GM18867 (cell line): ENCODE measurements at regions not wholly inside any gene's neighbourhood (a gene's known extent, or its start where the extent isn't known, plus 50 kb on each side); places are given as distances from the start of the nearest gene placed in this dataset.
"Not testable (repeated sequence)": the region's sequence is repeated elsewhere in the genome, so short reads cannot be mapped to it uniquely, and the experiment has no call there.

Experiments used
- ATAC-seq: cut with Tn5 transposase; IDR thresholded peaks from one replicate; pipeline ENCODE4 v1.9.1; 2021; ENCODE audit warnings: mild to moderate bottlenecking, moderate library complexity; ENCODE audit not compliant: unreplicated experiment

DNA sequence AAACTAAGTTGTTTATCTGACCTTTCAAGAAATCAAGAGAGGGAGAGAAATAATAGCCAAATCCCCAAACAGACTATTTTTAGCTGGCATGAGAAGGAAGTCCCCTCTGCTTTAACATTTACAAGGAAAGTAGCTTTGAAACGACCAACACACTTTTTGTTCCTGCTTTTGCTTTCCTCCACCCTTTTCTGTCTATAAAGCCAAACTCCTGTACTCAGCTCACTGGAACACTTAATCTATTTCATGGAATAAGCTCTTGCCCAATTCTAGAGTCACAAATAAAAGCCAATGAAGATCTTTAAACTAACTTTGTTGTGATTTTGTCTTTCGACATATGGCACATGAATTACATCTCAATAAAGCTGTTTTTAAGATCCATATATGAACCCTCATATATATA, 86.8 kb upstream of the CCDC71L start:
- no peak for ATAC-seq

GRCh38 chr7:106749165-106749564, 88.2 kb upstream of the CCDC71L start:
- no peak for ATAC-seq

GRCh38 chr7:106750773-106751172, 89.8 kb upstream of the CCDC71L start:
- no peak for ATAC-seq

DNA sequence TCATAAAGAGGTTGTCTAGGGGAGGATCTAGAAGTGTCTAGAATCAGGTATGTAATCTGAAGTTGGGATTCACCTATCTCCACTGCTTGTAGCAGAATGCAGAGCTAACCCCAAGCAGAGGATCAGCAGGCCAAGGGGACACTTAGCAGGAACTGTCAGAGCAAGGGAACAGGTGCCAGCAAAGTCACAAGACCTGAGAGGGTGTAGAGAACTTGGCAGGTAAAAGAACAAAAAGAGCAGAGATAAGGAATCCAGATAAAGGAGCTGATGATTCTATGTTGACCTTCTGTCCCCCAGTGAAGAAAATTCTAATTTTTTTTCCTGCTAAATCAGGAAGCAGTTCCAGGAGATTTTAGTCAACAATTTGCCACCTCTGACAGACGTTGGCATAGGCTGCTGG, 91.4 kb upstream of the CCDC71L start:
- no peak for ATAC-seq

DNA sequence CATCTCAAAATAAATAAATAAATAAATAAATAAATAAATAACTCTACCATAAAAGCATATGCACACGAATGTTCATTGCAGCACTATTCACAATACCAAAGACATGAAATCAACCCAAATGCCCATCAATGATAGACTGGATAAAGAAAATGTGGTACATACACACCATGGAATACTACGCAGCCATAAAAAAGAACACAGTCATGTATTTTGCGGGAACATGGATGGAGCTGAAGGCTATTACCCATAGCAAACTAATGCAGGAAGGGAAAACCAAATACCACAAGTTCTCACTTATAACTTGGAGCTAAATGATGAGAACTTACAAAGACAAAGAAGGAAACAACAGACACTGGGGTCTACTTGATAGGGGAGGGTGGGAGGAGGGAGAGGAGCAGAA, 94.1 kb upstream of the CCDC71L start:
- not testable (repeated sequence) for ATAC-seq

GRCh38 chr7:106755641-106756040, 94.7 kb upstream of the CCDC71L start:
- ATAC-seq = no peak

DNA sequence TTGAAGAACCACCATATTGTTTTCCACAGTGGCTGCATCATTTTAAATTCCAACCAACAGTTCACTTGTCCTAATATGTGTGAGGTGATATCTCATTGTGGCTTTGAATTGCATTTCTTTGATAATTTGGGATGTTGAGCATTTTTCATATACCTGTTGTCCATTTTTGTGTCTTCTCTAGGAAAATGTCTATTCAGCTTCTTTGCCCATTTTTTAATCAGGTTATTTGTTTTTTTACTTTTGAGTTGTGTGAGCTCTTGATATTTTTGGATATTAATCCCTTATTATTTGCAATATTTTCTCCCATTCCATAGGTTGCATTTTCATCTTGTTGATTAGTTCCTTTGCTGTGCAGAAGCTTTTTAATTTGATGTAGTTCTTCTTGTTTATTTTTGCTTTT, 95.1 kb upstream of the CCDC71L start:
- no peak for ATAC-seq

DNA sequence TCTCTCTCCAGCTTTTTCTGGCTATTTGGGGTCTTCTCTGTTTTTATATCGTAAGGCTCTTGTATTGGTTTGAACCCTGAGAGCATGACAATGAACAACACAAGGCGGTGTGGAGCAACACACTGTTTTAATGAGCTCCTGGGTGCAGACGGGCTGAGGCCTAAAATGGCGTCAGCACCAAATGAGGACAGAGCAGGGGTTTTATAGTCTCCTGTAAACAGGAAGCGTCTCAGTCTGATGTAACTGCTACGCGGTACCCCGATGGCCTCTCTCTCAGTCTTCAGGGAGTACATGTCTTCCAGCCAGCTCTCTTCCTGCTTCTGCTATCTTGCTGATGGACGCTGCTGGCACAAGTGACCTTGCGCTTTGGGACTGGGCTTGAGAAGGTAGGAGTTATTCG, 95.9 kb upstream of the CCDC71L start:
- no peak for ATAC-seq

- no peak for ATAC-seq
Measured at GRCh38 chr7:106757846-106758245, 96.9 kb upstream of the CCDC71L start.

- not testable (repeated sequence) for ATAC-seq
Measured at GRCh38 chr7:106762845-106763244, 101.9 kb upstream of the CCDC71L start.

DNA sequence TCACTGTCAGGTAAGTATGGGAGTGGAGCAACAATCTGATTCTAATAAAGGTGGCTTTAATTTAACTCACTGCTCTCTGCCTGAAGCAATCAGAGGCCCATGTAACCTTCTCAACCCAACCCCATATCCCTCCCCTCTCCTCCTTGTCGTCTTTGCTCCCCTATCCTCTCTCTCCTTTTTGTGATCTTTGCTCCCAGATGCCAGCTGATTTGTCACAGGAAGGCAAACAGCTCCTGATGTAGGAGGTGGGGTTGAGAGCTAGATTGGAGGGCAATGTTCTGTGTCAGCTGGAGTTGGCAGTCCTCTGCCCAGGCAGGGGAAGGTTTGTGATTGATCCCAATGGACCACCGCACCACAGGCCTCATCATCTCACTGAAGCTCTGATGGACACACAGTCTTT, 101.4 kb upstream of the PIK3CG start:
- no peak for ATAC-seq

DNA sequence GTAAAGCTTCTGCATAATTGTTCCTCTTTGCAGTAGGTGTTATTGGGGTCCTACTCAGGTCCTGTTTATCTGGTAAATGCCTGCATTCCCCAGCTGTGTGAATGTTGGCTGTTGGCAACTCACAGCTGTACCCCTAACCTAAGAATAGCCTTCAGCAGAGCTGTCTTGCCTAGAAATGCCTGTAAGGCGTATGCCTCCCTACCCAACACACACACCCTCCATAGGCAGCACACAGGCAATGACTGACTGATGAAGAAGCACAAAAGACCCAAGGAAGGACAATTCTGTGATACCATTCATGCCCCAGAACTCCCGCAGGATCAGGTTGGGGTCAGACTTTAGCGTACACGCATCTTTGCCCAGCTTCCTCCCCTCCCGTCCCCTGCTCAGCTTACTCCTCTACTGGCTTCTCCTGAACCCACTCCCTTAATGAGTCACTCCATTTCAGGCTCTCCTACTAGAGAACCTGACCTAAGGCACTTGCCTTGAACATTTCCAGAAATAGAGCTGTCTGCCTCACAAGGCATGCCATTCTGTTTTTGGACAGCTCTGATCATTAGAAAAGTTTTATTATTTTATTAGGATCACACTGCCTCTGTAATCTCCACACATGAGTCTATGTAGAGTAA, 99.2 kb upstream of the PIK3CG start:
- ATAC-seq = no peak

DNA sequence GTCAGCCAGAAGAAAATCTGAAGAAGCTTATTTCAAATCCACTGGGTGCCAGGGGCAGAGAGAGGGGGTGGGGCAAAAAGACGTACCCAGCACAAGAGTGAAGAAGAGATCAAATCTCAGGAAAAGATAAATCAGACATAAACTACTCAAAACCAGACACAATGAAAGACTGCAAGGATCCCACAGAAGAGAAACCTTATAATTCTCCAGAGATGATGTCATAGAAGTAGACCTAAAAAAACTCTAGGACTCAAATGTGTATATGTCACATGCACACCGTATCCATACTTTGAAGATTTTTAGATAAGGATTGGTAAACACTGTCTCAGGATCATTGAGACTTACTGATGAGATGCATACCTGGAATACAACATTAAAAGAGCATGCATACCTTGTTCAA, 98.5 kb upstream of the PIK3CG start:
- no peak for ATAC-seq

DNA sequence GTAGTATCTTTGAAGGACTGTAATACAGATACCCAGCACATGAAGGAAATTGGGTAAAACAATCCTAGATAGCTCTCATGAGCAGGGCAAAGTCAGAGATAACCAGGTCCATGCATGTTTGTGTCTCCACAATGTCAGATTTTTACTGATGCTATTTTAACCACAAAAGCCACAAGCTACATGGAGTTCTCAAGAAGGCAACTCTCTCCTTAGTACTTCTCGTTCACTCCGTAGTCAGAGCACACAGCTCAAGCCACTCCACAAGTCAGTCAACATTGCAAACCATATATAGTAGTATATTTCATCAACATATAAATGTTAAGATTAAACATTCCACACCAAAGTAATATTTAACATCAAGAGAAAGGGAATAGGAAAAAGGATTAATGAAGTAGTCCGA, 98.0 kb upstream of the PIK3CG start:
- no peak for ATAC-seq

DNA sequence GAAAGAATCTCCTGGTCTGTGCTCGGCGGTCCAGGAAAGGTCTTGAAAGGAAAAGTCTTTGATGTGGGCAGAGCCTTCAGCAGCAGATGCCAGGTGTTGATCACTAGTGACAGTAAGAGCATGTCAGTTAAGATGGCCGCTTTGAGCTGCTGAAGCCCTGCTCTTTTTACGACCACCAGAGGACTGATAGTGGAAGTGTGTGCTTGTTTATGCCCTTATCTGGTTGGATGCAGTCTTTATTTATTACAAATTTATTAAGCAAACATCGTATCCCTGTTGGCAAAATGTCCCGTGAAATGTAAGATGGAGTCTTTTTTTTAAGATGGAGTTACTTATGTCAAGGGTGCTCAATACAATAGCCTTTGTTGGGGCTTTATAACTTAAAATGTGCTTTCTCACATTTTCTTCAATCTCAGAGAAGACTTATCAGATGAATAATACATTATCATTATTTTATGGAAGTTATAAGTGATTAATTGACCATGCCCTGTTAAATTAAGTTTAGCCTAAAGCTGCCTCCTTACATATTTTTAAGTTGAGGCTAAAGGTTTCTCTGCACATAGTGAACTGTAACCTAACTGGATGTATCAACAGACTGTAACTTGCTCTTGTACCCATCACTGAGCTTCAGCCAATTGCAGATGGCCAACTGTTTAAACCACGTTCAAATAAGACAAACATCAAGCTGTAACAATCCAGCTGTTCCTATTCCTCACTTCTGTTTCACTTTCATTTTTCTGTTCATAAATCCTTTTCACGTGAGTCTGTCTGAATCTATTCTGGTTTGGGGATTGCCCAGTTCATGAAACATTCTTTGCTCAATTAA, 97.4 kb upstream of the PIK3CG start:
- peak; percentile 72 for ATAC-seq

DNA sequence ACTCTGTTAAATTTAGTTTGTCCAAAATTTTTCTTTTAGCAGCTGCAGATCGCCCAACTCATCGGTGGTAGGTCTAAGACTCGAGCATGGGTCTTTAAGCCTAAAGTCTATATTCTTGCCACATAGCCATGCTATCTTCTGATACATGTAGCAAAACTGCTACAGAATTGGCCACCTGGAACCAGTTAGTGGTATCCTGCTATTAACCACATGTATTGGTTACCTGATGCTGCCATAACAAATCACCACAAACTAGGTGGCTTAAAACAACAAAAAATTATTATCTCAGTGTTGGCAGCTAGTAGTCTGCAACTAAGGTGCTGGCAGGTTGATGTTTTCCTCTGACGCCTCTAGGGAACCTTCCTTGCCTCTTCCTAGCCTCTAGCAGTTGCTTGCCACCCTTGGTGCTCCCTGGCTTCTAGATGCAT, 96.7 kb upstream of the PIK3CG start:
- peak; percentile 66 for ATAC-seq

DNA sequence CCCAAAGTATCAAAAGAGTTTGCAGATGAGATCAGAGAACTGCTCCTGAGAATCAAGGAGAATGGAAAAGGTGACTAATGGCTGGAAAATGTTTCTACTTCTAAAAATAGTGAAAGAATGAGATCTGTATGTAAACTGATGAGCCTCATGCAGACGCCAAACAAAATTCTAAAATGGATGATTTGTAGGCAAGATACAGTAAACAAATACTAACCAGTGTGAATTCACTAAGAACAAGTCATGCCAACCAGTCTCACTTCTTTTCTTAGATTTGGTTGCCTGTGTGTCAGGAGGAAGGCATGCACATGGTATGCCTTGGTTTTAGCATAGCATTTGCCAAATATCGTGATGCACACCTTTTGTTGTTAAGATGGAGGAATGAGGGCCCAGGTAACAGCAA, 94.9 kb upstream of the PIK3CG start:
- no peak for ATAC-seq

- ATAC-seq = no peak
Measured at GRCh38 chr7:106772655-106773108, 92.4 kb upstream of the PIK3CG start.

GRCh38 chr7:106773228-106773627, 91.9 kb upstream of the PIK3CG start:
- ATAC-seq = no peak

DNA sequence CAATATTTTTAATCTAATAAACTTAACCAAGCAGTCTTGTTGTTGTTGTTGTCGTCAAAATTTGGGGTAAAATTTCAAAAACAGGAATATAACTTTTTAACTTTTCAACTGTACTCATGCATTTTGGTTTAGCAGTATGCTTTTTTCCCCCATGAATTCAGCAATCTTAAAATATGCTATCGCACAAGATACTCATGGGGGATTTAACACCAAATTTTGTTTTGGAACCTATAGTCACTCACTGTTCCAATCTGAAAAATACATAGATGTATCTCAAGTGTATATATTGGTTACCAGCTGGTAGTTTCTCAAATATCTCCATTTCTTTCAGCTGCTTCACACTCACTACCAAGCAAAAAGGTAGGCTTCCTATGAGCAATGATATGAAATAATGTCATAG, 91.4 kb upstream of the PIK3CG start:
- ATAC-seq = no peak

DNA sequence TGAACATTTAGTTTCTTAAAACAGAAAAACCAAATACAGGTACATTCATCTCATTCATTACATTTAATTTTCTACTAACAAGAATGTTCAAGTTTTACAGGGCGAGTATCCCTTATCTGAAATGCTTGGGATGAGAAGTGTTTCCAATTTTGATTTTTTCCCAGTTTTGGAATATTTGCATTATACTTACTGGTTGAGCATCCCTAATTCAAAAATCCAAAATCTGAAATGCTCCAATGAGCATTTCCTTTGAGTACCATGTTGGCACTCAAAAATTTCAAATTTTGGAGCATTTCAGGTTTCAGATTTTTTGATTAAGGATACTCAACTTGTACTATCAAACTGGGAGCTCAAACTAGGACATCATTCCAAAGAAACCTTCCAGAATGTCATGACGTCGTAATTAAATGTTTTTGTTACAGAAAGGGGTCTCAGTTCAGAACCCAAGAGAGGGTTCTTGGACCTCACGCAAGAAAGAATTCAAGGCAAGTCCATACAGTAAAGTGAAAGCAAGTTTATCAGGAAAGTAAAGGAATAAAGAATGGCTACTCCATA, 90.8 kb upstream of the PIK3CG start:
- ATAC-seq = no peak
